ENCODE measurements at regions not wholly inside any gene's neighbourhood (a gene's known extent, or its start where the extent isn't known, plus 50 kb on each side); places are given as distances from the start of the nearest gene placed in this dataset.
"Not testable (repeated sequence)": the region's sequence is repeated elsewhere in the genome, so short reads cannot be mapped to it uniquely, and the experiment has no call there.

DNA sequence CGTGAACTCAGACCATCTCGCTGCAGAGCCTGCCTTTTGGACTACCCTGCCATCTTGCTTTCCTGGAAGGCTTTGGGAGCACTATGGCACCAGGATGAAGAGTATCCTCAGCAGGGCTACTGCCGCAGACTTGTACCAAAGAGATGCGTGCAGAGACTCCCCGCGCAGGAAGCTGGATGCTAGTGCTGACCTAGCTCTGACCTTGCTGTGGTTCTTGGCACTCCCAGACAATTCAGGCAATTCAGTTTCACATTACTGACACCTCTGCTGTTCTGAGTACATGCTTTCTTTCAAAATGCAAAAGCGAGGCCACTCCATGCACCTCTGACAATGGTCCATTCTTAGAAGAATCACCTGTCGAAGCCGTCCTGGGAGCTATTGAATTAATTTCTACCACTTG is 251.5 kb upstream of the MEX3C start:
- DNase-seq (ENCODE audit: low read depth in 2 of 3, low spot score in 1 of 3) = no peak

DNA sequence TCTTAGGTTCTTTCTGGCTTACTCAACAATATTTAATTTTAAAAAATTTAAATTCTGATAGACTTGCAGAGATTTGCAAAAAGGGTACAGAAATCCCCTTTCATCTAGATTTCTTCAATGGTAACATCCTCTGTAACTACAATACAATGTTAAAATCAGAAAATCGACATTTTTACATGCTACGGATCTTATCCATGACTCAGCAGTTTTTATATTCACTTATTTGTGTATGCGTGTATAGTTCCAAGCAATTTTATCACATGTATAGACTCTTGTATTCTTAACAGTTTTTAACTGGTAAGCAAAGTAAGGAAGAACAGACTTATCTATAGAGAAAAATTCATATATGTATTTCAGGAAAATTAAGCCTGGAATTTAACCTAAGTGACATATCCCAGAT is 256.1 kb upstream of the MEX3C start:
- DNase-seq (ENCODE audit: low read depth in 2 of 3, low spot score in 1 of 3) = no peak

DNA sequence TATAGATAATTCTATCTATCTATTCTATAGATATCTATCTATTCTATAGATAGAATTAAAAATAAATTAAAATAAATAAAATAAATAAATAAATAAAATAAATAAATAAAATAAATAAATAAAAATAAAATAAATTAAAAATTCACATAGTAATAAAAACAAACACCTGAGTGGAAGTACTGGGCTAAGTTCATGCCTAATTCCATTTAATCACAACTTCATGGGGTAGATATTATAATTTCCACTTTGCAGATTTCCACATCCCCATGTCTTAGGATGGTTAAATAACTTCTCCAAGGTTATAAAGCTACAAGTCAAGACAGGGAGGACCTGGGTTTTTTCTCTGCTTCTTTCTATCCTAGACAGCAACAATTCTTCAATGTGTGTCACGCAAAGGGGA is 261.4 kb upstream of the MEX3C start:
- DNase-seq (ENCODE audit: low read depth in 2 of 3, low spot score in 1 of 3) = no peak

DNA sequence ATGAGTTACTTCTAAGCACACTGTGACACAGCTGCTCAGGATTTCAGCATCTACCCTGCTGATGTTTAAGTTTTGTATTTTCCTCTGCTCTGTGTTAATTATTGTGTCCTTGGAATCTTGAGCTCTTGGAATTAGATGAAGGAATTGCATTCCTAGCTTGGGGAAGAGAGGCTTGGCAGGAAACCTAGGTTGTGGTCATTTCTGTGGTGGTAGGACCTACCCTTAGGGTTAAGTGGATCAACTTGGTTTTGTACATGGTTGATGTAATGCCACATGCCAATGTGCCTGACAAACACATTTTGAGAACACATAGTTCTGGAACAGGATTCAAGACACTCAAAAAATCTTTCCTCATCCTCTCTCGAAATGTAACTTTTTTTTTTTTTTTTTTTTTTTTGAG is 264.5 kb upstream of the MEX3C start:
- DNase-seq (ENCODE audit: low read depth in 2 of 3, low spot score in 1 of 3) = no peak

DNA sequence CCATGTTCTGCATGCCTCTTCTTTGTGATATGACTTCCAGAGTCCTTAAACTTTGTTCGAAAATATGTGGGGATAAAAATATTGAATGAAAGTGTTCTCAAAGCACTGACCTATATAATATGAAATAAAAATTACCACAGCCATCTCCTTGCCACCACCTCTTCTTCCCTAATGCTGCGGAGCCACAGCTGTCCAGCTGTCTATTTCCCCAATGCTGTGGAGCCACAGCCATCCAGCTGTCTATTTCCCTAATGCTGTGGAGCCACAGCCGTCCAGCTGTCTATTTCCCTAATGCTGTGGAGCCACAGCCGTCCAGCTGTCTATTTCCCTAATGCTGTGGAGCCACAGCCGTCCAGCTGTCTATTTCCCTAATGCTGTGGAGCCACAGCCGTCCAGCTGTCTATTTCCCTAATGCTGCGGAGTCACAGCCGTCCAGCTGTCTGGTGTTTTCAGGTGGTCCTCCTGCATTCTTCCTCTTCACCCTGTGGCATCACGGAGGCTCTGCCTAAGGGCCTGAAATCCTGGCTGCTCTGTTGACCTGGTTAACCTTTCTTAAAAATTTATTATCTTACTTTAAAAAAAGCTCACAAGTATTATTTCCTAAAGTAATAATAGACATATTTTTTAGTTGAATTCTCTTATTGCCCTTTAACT is 266.1 kb upstream of the MEX3C start:
- DNase-seq (ENCODE audit: low read depth in 2 of 3, low spot score in 1 of 3) = no peak

DNA sequence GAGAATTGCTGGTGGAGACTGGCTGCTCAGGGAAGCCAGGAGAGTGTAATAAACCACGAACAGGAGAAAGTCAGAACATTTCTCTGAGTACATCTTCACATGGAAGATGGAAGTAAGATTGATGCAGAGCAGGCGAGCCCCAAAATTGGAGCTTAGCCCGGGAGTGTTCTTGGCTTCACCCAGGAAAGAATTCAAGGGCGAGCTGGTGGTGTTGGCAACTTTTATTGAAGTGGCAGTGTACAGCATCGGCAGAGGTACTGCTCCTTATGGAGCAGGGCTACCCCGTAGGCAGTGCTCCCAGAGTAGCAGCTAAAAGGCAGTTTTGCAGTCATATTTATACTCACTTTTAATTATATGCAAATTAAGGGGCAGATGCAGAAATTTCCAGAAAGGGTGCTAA is 281.4 kb upstream of the MEX3C start:
- DNase-seq (ENCODE audit: low read depth in 2 of 3, low spot score in 1 of 3) = no peak

DNA sequence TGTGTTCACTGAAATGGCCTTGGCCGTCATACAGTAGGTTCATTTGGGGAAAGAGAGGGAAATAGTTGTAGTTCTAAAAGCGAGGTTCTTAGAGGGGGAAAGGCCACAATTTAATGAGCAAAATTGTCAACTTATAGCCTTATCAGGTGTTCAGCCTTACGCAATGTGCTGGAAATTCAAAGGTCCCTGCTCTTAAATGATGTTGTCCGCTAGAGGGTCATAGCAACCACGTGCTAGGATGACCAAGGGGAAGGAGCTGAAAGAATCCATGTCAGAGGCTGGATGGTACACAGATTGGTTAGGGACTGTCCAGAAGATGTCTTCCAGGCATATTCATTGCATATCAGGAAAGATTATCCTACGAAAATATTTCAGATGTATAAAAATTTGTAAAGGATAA is 282.3 kb upstream of the MEX3C start:
- no peak for DNase-seq (ENCODE audit: low read depth in 2 of 3, low spot score in 1 of 3)

DNA sequence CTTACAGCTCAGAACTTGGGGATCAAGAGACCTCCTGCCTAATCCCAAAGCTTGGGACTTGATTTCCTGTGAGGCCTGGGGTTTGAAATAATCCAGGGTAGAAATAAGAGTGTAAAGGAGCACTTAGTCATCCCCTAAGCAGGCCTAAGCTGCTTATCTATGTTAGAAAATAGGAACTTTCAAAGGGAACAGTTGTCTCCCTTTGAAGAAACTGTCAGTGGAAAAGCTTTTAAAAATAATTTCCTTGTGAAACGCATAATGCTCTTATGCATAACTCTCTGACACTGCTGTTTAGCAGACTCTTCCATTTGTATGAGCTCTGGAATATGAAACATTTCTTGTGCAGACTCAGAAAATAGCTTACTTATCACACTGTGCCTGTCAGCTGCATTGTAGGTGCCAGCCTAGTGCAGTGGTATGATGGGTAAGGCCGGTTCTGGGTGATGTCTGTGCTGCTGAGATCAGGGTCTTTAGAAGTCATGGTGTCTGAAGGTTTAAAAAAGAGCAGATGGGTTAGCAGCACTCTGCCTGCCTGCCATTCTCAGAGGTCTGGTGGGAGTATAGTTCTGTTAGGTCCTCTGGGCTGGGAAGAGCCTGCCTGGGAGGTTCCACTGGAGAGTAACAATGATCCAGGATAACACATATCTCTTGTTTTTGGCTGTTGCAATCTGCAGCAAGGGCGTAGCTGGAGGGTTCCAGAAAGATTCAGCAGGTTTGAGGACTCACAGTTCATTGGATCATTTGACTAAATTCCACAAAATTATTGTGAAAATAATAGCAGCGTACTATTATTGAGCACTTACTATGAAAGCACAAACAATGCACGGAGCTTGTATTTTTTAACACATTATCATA is 283.2 kb upstream of the MEX3C start:
- DNase-seq (ENCODE audit: low read depth in 2 of 3, low spot score in 1 of 3) = no peak

DNA sequence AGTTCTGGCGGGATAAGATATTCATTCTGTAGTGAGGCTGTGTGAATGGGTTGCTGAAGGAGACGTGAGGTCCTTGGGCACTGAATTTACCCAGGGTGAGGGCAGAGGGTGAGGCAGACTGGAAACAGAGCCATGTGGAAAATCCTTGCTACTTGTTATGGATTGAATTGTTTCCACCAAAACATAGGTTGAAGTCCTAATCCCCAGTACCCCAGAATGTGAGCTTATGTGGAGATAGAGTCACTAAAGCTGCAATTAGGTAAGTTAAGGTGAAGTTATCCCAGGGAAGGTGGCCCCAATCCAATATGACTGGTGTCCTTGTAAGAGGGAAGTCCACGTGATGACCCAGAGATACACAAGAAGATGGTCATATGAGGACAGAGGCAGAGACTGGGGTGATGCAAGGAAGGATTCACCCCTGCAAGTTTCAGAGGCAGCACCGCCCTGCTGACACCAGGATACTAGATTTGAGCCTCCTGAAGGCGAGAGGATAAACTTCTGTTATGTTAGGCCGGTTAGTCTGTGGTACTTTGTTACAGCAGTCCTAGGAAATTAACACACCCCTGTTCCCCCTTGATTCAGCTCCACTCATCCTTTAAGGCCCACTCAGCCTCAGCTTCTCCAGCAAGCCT is 289.4 kb upstream of the MEX3C start:
- DNase-seq (ENCODE audit: low read depth in 2 of 3, low spot score in 1 of 3) = no peak

DNA sequence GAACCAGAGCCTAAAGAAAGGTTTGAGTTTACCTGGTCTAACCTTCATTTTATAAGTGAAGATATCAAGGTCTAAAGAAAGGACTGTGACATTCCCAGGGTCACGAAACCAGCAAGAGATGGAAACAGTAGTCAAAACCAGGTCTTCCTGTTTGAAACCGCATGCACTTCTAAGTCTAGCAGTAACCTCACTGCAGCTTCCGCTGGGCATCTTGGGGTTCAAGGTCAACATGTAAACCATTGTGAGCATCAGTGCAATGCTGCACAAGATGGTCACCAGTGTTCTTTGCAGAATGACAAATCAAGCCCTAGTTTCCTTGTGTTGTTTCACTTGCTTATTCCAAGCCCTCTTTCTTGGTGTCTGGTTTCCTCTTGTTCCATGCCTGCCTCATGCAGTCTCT is 292.9 kb upstream of the MEX3C start:
- DNase-seq (ENCODE audit: low read depth in 2 of 3, low spot score in 1 of 3) = no peak

DNA sequence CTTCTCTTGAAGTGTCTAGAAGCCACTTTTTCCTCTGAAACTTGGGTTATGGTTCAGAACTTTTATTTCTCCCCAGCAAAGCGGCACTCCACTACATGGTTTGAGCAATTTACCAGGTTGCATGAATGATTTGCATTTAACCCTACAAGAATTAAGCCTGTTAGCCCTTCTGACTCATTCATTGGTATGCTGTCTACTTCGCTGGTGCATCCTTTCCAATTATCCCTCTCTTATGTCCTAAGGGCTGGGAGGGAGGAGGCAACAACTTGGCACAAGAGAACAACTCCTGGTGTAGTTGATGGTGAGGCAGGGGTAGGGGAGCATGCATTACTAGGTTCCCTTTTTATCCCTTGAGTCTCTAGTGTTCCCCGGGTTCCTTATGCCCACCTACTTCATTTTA is 293.4 kb upstream of the MEX3C start:
- no peak for DNase-seq (ENCODE audit: low read depth in 2 of 3, low spot score in 1 of 3)

DNA sequence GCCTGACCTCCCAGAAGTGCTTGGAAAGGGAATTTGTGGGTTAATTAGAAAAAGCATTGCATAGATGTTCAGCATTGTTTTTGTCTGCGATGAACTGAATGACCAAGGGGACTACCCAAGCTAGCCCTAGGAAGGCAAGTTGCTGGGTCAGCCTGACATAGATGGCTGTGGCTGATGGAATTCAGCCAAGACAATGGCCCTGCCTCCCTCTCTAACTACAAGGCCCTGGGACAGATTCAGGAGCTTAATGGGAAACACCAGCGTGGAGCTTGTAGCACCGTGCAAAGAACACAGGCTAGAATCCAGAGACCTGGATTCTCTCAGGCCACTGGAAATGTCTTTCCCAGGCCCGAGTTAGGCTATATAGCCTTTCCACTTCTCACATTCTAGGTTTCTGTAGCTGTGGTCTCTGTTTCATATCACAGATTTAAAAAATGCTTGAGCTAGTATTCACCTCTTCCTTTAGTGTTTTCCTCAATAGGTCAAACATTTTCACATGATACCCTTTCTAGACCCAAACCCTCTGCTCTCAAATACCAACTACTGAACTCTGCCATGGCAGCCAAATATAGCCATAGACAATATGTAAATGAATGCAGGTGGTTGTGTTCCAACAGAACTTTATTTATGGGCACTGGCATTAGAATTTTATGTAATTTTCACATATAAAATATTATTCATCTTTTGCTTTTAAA is 294.3 kb upstream of the MEX3C start:
- DNase-seq (ENCODE audit: low read depth in 2 of 3, low spot score in 1 of 3) = no peak

DNA sequence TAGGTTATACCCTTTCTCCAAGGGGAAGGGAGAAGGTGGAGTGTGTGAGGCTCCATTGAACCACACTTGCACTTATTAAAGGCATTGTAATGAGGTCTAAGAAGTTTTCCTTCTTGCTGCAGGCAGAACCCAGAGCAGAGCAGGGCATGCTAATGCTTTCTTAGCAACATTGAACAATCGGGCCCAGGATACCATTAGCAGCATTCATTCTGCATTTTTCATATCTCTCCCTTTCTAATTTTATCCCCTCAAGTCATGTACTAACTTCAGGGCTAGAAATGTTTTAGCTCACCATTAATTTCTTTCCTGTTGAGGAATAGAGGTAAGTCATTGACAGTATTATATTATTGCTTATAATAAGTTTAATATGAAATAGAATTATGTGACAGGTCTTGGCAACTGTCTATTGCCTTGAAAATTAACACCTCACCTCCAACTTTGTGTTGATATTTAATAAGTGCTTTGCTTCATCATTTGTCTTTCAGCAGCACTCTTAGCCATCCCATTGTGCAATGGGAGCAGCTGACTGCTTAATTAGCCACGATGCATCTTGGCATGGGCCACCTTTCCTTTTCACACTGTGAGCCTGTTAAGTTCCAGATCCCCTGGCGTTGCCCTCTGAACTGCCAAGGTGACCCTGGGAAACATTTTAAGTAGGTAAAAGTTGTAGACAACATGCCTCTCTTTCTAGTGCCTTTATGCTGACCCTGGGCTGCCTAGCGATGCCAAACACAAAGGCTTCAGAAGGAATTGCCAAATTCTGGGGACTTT is 300.8 kb upstream of the MEX3C start:
- no peak for DNase-seq (ENCODE audit: low read depth in 2 of 3, low spot score in 1 of 3)

DNA sequence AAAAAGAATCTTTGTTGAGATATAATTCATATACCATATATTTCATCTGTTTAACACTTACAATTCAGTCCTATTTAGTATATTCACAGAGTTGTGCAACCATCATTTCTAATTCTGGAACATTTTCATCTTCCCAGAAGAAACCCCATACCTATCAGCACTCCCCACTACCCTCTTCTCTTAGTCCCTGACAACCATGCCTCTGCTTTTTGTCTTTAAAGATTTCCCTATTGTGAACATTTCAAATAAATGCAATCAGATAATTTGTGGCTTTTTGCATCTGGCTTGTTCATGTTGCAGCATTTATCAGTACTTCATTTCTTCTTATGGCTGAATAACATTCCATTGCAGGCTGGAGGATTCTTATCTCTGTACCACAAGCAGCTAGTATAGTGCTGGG is 305.9 kb upstream of the MEX3C start:
- no peak for DNase-seq (ENCODE audit: low read depth in 2 of 3, low spot score in 1 of 3)

DNA sequence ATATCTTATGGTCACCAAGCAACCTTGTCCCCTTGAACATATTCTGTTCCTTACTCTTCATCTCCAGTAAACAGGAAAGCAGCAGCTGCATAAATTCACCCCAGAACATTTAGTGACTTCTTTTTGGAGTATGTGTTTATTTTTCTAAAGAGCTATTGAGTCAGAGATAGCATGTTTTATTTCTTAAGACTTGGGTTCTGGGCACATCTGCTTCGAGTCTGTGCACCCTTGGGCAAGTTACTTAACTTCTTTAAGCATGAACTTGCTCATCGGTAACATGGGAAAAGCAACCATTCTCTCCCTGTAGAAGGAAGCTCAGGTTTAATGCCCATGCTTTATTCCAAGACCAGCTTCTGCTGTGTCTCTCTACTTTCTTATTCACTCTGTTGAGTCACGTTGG is 309.3 kb upstream of the MEX3C start:
- no peak for DNase-seq (ENCODE audit: low read depth in 2 of 3, low spot score in 1 of 3)

DNA sequence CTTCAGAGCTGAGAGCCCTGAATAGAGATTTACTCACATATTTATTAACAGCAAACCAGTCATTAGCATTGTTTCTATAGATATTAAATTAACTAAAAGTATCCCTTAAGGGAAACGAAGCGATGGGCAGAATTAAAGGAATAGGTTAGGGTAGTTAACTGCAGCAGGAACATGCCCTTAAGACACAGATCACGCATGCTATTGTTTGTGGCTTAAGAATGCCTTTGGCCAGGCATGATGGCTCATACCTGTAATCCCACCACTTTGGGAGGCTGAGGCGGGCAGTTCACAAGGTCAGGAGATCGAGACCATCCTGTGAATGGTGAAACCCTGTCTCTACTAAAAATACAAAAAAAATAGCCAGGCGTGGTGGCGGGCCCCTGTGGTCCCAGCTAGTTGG is 310.9 kb upstream of the MEX3C start:
- not testable (repeated sequence) for DNase-seq (ENCODE audit: low read depth in 2 of 3, low spot score in 1 of 3)

DNA sequence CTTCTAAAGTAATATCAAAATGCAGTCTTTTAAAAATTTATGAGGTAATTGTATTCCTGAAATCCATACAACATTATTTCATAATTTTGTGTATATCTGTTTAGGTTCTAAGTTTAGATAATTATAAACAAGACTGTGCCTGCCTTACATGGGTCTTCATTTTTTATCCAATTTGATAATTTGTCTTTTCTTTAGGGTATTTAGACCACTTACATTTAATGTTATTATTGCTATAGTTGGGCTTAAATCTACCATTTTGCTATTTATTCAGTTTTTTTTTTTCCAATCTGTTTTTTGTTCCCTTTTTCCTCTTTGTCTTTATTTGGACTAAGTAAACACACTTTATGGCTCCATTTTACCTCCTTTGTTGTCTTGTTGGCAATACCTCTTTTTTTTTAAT is 312.5 kb upstream of the MEX3C start:
- DNase-seq (ENCODE audit: low read depth in 2 of 3, low spot score in 1 of 3) = no peak

DNA sequence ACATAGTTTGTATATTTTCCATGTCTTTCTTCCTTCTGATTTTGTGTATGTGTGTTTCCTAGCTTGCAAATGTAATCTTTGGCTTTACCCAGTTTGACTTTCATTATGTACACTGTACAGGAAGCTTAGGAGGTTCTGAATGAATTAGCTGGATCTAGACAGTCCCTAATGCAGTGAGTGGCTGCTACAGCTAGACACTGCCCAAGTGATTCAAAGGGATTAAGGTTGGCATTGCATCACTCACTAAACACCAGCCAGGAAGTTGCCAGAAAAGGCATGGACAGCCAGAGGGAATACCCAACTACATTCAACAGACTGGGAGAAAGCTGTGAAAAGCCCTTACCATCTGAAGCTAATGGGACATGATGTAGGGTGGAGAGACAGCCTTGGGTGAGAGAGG is 316.0 kb upstream of the MEX3C start:
- DNase-seq (ENCODE audit: low read depth in 2 of 3, low spot score in 1 of 3) = no peak

DNA sequence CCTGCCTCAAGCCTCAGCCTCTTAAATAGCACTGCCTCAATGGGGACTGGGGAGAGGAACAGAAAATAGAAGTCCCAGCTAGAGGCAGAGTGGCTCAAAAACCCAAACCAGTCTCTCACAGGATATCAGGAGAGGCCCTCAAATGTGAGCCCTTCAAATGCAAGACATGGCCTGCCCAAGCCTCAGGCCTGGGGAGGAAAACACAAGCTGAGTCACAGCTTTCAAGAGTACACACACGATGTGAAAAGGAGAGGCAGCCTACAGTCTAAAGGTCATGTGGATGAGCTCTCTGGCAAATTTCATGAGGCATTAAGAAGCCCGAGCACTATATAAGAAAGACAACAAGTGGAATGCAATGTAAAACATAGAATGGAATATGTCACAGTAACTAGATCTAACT is 316.6 kb upstream of the MEX3C start:
- DNase-seq (ENCODE audit: low read depth in 2 of 3, low spot score in 1 of 3) = no peak

DNA sequence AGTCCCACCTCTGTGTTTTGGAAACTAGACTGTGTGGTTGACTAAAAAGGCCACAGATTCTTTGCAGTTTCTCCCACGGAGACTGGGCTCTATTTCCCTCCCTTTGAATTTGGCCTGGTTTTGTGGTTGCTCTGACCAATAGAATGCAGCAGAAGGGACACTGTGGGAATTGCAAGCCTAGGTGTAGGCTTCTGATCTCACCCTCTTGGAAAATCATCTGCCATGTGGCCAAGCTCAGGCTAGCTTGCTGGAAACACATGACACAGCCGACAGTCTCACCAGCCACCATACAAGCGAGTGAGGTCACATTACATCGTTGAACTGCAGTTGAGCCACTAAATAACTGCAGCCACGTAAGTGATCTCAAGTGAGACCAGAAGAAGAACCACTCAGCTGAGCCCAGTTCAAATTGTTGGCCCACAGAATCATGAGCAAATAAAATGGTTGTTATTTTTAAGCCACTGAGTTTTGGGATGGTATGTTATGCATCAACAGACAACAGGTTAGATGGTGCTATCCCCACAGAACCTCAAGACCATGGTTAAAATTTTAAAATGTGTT is 319.1 kb upstream of the MEX3C start:
- DNase-seq (ENCODE audit: low read depth in 2 of 3, low spot score in 1 of 3) = no peak

DNA sequence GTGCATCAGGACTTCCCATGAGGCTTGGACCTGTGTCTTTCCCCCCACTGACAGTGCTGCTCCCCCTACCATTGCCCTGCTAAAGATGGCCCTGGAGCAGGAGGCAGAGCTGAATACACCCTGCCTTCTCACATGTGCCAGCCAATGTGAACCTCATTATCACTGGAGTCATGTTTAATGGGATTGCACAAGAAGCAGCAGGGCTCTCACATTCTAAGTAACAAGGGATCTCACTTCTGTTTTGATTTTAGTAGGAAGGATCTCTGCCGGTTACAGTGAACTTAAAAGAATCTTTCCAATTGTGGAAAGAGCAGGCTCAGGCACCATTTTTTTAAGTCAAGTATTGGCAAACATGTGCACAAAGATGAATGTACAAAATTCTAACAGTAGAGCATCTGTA is 322.1 kb upstream of the MEX3C start:
- no peak for DNase-seq (ENCODE audit: low read depth in 2 of 3, low spot score in 1 of 3)

All from stimulated activated CD4-positive, alpha-beta T cell treated with anti-CD3 and anti-CD28 coated beads, Interleukin-12 subunit alpha, Interleukin-12 subunit beta, amount 100 ng/mL, for 48 hours (primary cell).